H9 (cell line): ENCODE measurements at regions not wholly inside any gene's neighbourhood (a gene's known extent, or its start where the extent isn't known, plus 50 kb on each side); places are given as distances from the start of the nearest gene placed in this dataset.

Source experiments
- DNase-seq: peaks from one replicate; pipeline ENCODE4 v3.0.0-alpha.2; 2017
- H2AFZ ChIP-seq: one replicate; pipeline ENCODE4 v1.6.1; 2013; ENCODE audit warnings: mild to moderate bottlenecking, low read length, control low read depth, moderate library complexity
- H2AK5ac ChIP-seq: 2 replicates; pipeline ENCODE4 v1.6.1; 2013; ENCODE audit warnings: low read length, control low read depth, mixed read lengths; ENCODE audit not compliant: insufficient read length
- H2BK120ac ChIP-seq: one replicate; pipeline ENCODE4 v1.6.1; 2013; ENCODE audit warnings: low read depth, mild to moderate bottlenecking, low read length, control low read depth, inconsistent platforms; ENCODE audit not compliant: poor library complexity, severe bottlenecking
- H2BK12ac ChIP-seq: 2 replicates; pipeline ENCODE4 v1.6.1; 2013; ENCODE audit warnings: low read length, control low read depth, mixed read lengths, low read depth; ENCODE audit not compliant: insufficient read length
- H2BK15ac ChIP-seq: 2 replicates; pipeline ENCODE4 v1.6.1; 2013; ENCODE audit warnings: low read depth, low read length, control low read depth
- H2BK20ac ChIP-seq: one replicate; pipeline ENCODE4 v1.6.1; 2013; ENCODE audit warnings: low read depth, mild to moderate bottlenecking, low read length, control low read depth, inconsistent platforms; ENCODE audit not compliant: poor library complexity, severe bottlenecking
- H2BK5ac ChIP-seq: 2 replicates; pipeline ENCODE4 v1.6.1; 2013; ENCODE audit warnings: low read length, control low read depth, mixed read lengths; ENCODE audit not compliant: insufficient read length
- H3K14ac ChIP-seq: 2 replicates; pipeline ENCODE4 v1.6.1; 2013; ENCODE audit warnings: low read length, control low read depth; ENCODE audit not compliant: insufficient read depth
- H3K18ac ChIP-seq: 2 replicates; pipeline ENCODE4 v1.6.1; 2013; ENCODE audit warnings: low read depth, mild to moderate bottlenecking, mixed read lengths, low read length, control low read depth; ENCODE audit not compliant: insufficient read length
- H3K23ac ChIP-seq: 2 replicates; pipeline ENCODE4 v1.6.1; 2013; ENCODE audit warnings: low read length, control low read depth, mixed read lengths, low read depth; ENCODE audit not compliant: insufficient read length
- H3K23me2 ChIP-seq: 2 replicates; pipeline ENCODE4 v1.6.1; 2013; ENCODE audit warnings: low read depth, mild to moderate bottlenecking, mixed read lengths, low read length, control low read depth; ENCODE audit not compliant: insufficient read length, poor library complexity, severe bottlenecking
- H3K27ac ChIP-seq: 2 replicates; pipeline ENCODE4 v1.5.1; 2013; ENCODE audit warnings: low read length, control low read depth, mixed read lengths, low read depth; ENCODE audit not compliant: insufficient read length
- H3K27me3 ChIP-seq: 2 replicates; pipeline ENCODE4 v1.6.1; 2013; ENCODE audit warnings: low read length, control low read depth, inconsistent platforms; ENCODE audit not compliant: insufficient read depth
- H3K4ac ChIP-seq: 2 replicates; pipeline ENCODE4 v1.6.1; 2013; ENCODE audit warnings: low read depth, mild to moderate bottlenecking, control low read depth, inconsistent platforms, low read length, moderate library complexity
- H3K4me1 ChIP-seq: 2 replicates; pipeline ENCODE4 v1.6.1; 2013; ENCODE audit warnings: low read length, control low read depth, inconsistent platforms; ENCODE audit not compliant: insufficient read depth
- H3K4me2 ChIP-seq: 2 replicates; pipeline ENCODE4 v1.6.1; 2013; ENCODE audit warnings: low read length, control low read depth, mixed read lengths; ENCODE audit not compliant: insufficient read length, insufficient read depth
- H3K56ac ChIP-seq: 2 replicates; pipeline ENCODE4 v1.6.1; 2013; ENCODE audit warnings: low read depth, mild to moderate bottlenecking, mixed read lengths, low read length, control low read depth; ENCODE audit not compliant: insufficient read length
- H3K79me1 ChIP-seq: 2 replicates; pipeline ENCODE4 v1.6.1; 2013; ENCODE audit warnings: low read depth, mild to moderate bottlenecking, moderate library complexity, low read length, control low read depth, inconsistent platforms; ENCODE audit not compliant: insufficient read depth, poor library complexity, severe bottlenecking
- H3K79me2 ChIP-seq: 2 replicates; pipeline ENCODE4 v1.6.1; 2013; ENCODE audit warnings: low read length, control low read depth, inconsistent platforms; ENCODE audit not compliant: insufficient read depth
- H3K9ac ChIP-seq: 2 replicates; pipeline ENCODE4 v1.6.1; 2013; ENCODE audit warnings: low read length, control low read depth, mixed read lengths; ENCODE audit not compliant: insufficient read length; ENCODE audit errors: extremely low read depth
- H3K9me3 ChIP-seq: one replicate; pipeline ENCODE4 v1.6.1; 2013; ENCODE audit warnings: low read depth, low read length, inconsistent platforms; ENCODE audit not compliant: control insufficient read depth
- H3T11ph ChIP-seq: one replicate; pipeline ENCODE4 v1.6.1; 2013; ENCODE audit warnings: mild to moderate bottlenecking, low read length, control low read depth, inconsistent platforms
- H4K20me1 ChIP-seq: one replicate; pipeline ENCODE4 v1.6.1; 2013; ENCODE audit not compliant: control insufficient read depth, insufficient read length, insufficient read depth
- H4K5ac ChIP-seq: 2 replicates; pipeline ENCODE4 v1.6.1; 2013; ENCODE audit warnings: low read depth, mild to moderate bottlenecking, mixed read lengths, low read length, control low read depth; ENCODE audit not compliant: insufficient read length
- H4K8ac ChIP-seq: replicated peaks from 2 replicates; pipeline ENCODE4 v1.6.1; 2013; ENCODE audit warnings: low read length, control low read depth, mixed read lengths, low read depth; ENCODE audit not compliant: insufficient read length
- H4K91ac ChIP-seq: 2 replicates; pipeline ENCODE4 v1.6.1; 2013; ENCODE audit warnings: low read depth, mild to moderate bottlenecking, moderate library complexity, mixed read lengths, low read length, control low read depth; ENCODE audit not compliant: insufficient read length
- H3K27ac Mint-ChIP-seq, 3 experiments: 2 replicates in 2 of 3; 3 replicates in 1 of 3; pipeline ENCODE4 v1.8.0; 2020 to 2021; ENCODE audit warnings: mixed read lengths in 3 of 3, mild to moderate bottlenecking in 1 of 3, moderate library complexity in 1 of 3
- H3K27me3 Mint-ChIP-seq: 2 replicates; pipeline ENCODE4 v1.8.0; 2021; ENCODE audit warnings: low read depth, mild to moderate bottlenecking, moderate library complexity, mixed read lengths
- H3K36me3 Mint-ChIP-seq, 3 experiments: 2 replicates in 2 of 3; 3 replicates in 1 of 3; pipeline ENCODE4 v1.8.0; 2020 to 2021; ENCODE audit warnings: low read depth in 3 of 3, mixed read lengths in 3 of 3; ENCODE audit not compliant: insufficient read depth in 1 of 3
- H3K4me1 Mint-ChIP-seq, 2 experiments: 2 replicates each; pipeline ENCODE4 v1.8.0; 2020; ENCODE audit warnings: mixed read lengths in 2 of 2
- H3K4me3 Mint-ChIP-seq, 2 experiments: 2 replicates in 1 of 2; 3 replicates in 1 of 2; pipeline ENCODE4 v1.8.0; 2020 to 2021; ENCODE audit warnings: mild to moderate bottlenecking in 2 of 2, mixed read lengths in 2 of 2, moderate library complexity in 1 of 2
- H3K9me3 Mint-ChIP-seq, 2 experiments: 2 replicates in 1 of 2; 3 replicates in 1 of 2; pipeline ENCODE4 v1.8.0; 2020; ENCODE audit warnings: mild to moderate bottlenecking in 2 of 2, mixed read lengths in 2 of 2, moderate library complexity in 1 of 2
- TF ChIP-seq, protein P1 (sequence below): fragments of 200-600 bp; sonication (generic); conservative IDR thresholded peaks from 3 replicates; pipeline ENCODE4 v1.8.0; 2021; ENCODE audit warnings: antibody characterized with exemption, mild to moderate bottlenecking

DNA sequence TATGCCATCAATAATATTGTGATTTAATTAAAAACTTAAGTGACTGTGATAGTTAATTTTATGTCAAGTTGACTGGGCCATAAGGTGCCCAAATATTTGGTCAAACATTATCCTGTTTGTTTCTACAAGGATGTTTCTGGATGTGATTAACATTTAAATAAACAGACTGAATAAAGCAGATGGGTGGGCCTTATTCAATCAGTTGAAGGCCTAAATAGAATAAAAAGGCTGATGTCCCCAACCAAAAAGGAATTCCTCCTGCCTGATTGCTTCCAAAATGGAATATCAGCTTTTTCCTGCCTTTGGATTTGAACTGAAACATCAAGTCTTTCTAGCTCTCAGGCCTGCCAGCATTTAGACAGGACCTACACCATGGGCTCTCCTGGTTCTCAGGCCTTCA, 961.7 kb downstream of the NTRK3 start:
- Histone ChIP-seq H2AFZ (no peak overlapping the region), H3K18ac (no peak overlapping the region), H3K23ac (no peak overlapping the region), H3K23me2 (no peaks in the 10 kb centered on the region), H4K20me1 (no peaks in the 10 kb centered on the region), H4K91ac (no peak overlapping the region), H3K4ac (no peak overlapping the region), H3K79me1 (no peaks in the 10 kb centered on the region), H4K8ac (no peak overlapping the region), H3K56ac (no peak overlapping the region), H2BK12ac (no peak overlapping the region), H3K4me1 (no peaks in the 10 kb centered on the region), H3K79me2 (no peaks in the 10 kb centered on the region), H2BK15ac (no peak overlapping the region), H2AK5ac (no peak overlapping the region), H3K9me3 (peaks cover under 1% of the 10 kb centered on the region), H2BK20ac (no peak overlapping the region), H3T11ph (no peak overlapping the region), H4K5ac (no peak overlapping the region), H3K4me2 (no peak overlapping the region), H3K14ac (no peak overlapping the region), H3K27me3 (no peaks in the 10 kb centered on the region), H2BK5ac (no peak overlapping the region), H3K9ac (no peak overlapping the region), H3K27ac (no peak overlapping the region), H2BK120ac (no peak overlapping the region)
- H3K27me3 Mint-ChIP-seq, result no peaks in the 10 kb centered on the region
- no peak overlapping the region for H3K27ac Mint-ChIP-seq
- H3K4me1 Mint-ChIP-seq, result no peaks in the 10 kb centered on the region; a peak in 1 of 4 replicates
- TF ChIP-seq, protein P1, sequence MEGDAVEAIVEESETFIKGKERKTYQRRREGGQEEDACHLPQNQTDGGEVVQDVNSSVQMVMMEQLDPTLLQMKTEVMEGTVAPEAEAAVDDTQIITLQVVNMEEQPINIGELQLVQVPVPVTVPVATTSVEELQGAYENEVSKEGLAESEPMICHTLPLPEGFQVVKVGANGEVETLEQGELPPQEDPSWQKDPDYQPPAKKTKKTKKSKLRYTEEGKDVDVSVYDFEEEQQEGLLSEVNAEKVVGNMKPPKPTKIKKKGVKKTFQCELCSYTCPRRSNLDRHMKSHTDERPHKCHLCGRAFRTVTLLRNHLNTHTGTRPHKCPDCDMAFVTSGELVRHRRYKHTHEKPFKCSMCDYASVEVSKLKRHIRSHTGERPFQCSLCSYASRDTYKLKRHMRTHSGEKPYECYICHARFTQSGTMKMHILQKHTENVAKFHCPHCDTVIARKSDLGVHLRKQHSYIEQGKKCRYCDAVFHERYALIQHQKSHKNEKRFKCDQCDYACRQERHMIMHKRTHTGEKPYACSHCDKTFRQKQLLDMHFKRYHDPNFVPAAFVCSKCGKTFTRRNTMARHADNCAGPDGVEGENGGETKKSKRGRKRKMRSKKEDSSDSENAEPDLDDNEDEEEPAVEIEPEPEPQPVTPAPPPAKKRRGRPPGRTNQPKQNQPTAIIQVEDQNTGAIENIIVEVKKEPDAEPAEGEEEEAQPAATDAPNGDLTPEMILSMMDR, result no peak
- DNase-seq, result no peak
- no peak overlapping the region for H3K4me3 Mint-ChIP-seq
- H3K9me3 Mint-ChIP-seq, result peaks cover 0 to 5% of the 10 kb centered on the region in 2 experiments; a peak in 2 of 5 replicates
- H3K36me3 Mint-ChIP-seq, result no peaks in the 10 kb centered on the region
